ENCODE measurements at regions not wholly inside any gene's neighbourhood (a gene's known extent, or its start where the extent isn't known, plus 50 kb on each side); places are given as distances from the start of the nearest gene placed in this dataset.
"Not testable (repeated sequence)": the region's sequence is repeated elsewhere in the genome, so short reads cannot be mapped to it uniquely, and the experiment has no call there.

DNA sequence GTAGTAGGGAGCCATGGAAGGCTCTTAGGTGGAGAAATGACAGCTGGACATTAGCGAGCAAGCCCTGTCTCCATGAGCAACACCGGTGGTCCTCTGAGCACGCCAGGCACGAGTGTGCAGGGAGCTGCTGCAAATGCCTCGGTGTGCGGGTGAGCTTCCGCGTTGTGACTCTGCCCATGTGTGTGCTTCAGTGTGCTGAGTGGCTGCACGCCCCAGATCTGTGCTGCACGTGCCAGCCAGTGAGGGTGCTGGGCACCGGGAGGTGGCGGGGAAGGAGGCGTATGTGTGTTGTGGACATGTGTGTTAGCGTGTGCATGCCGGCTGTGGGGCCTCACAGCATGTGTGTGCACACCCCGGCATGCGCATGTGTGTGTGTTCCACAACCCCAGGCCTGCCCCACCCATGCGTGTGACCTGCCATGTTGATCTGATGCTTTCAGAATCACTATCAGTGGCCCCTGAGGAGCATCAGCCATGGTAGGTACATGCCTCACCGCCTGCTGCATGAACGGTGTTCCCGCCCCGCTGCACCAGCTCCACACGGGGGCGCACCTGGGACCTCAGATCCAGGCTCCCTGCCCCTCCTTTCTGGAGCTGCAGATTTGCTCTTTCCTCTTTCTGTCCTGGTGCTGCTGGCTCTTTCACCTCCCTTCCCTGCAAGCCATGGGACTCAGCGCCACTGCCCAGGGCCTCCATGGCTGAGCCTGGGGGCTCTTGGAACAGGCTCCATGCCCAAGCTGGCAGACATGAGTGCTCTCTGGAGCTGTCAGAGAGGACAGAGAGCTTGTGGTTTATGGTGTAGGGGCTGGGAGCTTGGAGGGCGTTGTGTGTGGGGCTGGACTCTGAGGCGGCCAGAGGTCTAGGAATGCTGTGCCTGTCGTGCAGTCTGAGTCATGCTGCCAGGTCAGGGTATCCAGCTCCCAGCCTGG is 169.4 kb downstream of the TBC1D2B start:
- Histone ChIP-seq H3K4me3 (ENCODE audit: low read length) (no peak overlapping the region), H3K36me3 (ENCODE audit: insufficient read depth, low read length) (no peaks in the 10 kb centered on the region), H3K4me1 (ENCODE audit: insufficient read depth, low read length) (no peaks in the 10 kb centered on the region), H3K27ac (ENCODE audit: low read depth, low read length) (no peak overlapping the region), H3K27me3 (ENCODE audit: insufficient read depth, low read length) (no peaks in the 10 kb centered on the region), H3K9me3 (ENCODE audit: insufficient read depth, low read depth, low read length) (no peaks in the 10 kb centered on the region), H3K9ac (ENCODE audit: low read depth, low read length) (no peak overlapping the region)
- 68% methylated on average over 28 of the region's 28 CpGs for WGBS

DNA sequence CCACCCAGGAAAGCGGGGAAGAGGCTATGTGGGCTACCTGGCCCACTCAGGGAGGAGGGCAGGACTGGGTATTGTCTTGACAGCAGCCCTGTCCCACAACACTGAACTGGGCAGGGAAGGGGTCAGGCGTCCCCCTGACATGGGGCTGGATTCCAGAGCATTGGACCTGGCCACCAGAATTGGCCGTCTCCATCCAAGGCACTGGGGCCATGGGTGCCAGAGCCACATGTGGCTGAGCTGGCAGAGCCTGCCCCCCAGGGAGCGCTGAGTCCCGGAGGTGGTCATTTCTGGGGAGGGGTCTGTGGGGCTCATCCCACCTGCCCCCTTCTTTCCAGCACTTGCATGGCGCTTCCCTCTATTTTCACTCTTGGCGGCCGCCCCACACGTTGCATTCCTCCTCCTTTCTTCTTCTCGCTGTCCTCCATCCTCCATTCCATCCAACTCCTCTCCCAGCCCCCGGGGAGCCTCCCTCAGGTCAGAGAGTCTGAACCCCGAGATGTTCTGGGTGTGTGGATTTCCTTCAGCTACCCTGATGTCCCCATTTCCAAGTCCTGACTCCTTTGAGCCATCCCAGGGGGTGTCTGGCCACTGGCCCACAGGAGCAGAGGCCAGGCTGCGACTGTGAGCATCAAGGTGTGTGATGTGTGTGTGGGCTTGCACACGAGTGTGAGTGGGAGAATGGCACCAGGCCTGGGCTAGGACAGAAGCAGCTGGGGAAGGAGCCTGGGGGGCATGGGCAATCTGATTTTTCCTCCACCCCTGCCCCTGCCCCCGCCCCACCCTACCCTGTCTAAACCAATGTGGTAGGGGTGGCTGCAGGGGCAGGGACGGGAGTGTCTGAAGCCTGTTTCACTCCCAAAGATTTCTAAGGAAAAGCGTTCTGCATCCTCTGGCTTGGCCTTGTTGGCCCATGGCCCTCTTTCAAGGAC is 171.2 kb downstream of the TBC1D2B start:
- H3K27me3 ChIP-seq (ENCODE audit: insufficient read depth, low read length); H3K4me1 ChIP-seq (ENCODE audit: insufficient read depth, low read length); H3K27ac ChIP-seq (ENCODE audit: low read depth, low read length); H3K4me3 ChIP-seq (ENCODE audit: low read length); H3K36me3 ChIP-seq (ENCODE audit: insufficient read depth, low read length); H3K9ac ChIP-seq (ENCODE audit: low read depth, low read length); H3K9me3 ChIP-seq (ENCODE audit: insufficient read depth, low read depth, low read length): not testable (repeated sequence)
- WGBS: 88% methylated on average over 13 of the region's 17 CpGs

DNA sequence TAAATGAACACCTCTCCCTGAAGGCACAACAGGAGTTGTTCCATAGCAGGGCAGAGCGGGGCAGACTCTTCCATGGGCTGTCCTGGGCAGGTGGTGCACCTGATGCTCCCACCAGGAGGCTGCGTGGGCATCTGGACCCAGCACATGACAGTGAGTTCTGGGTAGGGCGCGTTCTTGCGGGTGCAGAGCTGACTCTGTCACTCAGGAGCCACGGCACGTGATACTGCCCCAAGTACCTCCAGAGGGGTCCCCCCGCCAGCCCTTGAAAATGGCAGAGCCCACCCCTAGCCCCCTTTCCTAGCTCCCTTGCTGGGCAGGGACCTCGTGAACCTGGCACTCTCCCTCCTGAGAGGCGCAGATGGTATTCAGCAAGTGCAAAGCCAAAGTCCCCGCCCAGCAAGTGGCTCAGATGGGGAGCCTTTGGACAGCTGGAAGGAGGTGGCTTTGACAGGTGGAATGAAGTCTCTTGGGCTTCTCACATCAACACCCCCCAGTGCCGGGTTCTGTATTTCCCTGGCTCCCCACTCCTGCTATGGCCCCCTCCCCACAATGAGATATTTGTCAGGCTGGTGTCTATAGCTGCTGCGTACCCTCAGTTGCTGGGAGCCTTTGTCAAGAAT is 172.1 kb downstream of the TBC1D2B start:
- Histone ChIP-seq H3K9ac (ENCODE audit: low read depth, low read length) (no peak overlapping the region), H3K4me1 (ENCODE audit: insufficient read depth, low read length) (no peaks in the 10 kb centered on the region), H3K36me3 (ENCODE audit: insufficient read depth, low read length) (no peaks in the 10 kb centered on the region), H3K27ac (ENCODE audit: low read depth, low read length) (no peak overlapping the region), H3K4me3 (ENCODE audit: low read length) (no peak overlapping the region), H3K9me3 (ENCODE audit: insufficient read depth, low read depth, low read length) (no peaks in the 10 kb centered on the region), H3K27me3 (ENCODE audit: insufficient read depth, low read length) (no peaks in the 10 kb centered on the region)
- 89% methylated on average over 13 of the region's 13 CpGs for WGBS

DNA sequence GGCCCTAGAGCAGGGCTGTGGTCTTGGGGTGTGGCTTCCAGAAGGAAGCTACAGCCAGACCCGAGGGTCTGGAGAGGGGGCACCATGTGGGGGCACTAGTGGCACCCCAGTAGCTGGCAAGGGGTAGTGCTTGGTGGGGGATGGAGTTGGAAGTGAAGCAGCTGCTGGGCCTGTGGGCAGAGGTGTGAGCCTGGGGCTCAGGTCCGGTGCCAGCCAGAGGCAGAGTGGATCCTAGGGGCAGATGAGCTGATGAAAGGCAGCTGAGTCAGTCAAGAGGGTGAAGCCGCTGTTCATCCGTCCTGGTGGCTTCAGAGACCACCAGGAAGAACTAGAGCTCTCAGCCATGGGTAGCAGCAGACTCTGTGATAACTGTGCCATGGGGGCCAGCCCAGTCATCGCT is 172.6 kb downstream of the TBC1D2B start:
- no peaks in the 10 kb centered on the region for H3K4me1 ChIP-seq (ENCODE audit: insufficient read depth, low read length)
- H3K36me3 ChIP-seq (ENCODE audit: insufficient read depth, low read length): no peaks in the 10 kb centered on the region
- H3K27ac ChIP-seq (ENCODE audit: low read depth, low read length): no peak overlapping the region
- no peak overlapping the region for H3K4me3 ChIP-seq (ENCODE audit: low read length)
- H3K9ac ChIP-seq (ENCODE audit: low read depth, low read length): no peak overlapping the region
- no peaks in the 10 kb centered on the region for H3K9me3 ChIP-seq (ENCODE audit: insufficient read depth, low read depth, low read length)
- WGBS: 91% methylated on average over 5 of the region's 5 CpGs
- no peaks in the 10 kb centered on the region for H3K27me3 ChIP-seq (ENCODE audit: insufficient read depth, low read length)

DNA sequence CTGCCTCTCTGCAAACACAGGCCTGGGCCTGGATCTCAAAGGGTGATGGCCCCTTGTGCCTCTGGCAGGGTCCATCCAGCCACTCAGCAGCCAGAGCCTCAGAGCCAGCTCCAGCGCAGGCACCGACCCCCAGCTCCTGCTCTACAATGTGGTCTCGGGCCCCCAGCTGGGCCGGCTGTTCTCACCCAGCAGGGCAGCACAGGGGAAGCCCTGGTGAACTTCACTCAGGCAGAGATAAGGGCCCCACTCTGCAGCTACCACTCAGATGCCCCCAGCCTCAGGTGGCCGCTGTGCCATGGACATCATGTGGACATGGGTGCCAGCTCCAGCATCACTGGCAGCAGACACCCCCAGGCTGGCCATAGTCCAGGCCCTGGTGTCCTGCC is 173.1 kb downstream of the TBC1D2B start:
- H3K9me3 ChIP-seq (ENCODE audit: insufficient read depth, low read depth, low read length): no peaks in the 10 kb centered on the region

DNA sequence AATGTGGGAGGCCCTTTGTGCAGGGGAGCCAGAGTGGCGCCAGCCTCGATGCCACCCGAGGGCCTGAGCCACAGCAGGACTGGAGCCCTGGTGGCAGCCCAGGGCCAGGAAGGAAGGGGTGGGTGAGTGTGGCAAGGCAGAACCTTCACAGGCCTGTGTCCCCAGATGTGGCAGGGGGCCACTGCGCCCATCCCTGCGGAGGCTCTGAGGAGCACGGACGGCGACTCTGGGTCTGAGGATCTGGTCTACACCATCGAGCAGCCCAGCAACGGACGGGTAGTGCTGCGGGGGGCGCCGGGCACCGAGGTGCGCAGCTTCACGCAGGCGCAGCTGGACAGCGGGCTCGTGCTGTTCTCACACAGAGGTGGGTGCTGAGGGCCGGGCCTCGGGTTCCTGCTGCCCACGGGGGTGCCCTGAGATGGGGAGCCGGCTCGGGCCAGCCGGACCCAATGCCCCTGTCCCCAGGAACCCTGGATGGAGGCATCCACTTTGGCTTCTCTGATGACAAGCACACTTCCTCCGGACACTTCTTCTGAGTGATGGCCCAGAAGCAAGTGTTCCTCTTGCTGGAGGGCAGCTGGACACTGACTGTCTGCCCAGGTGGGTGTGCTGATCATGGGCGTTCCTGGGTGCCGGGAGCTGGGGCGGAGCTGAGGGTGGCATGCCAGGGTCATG is 173.6 kb downstream of the TBC1D2B start:
- not testable (repeated sequence) for H3K9me3 ChIP-seq (ENCODE audit: insufficient read depth, low read depth, low read length); H3K4me1 ChIP-seq (ENCODE audit: insufficient read depth, low read length); H3K4me3 ChIP-seq (ENCODE audit: low read length); H3K36me3 ChIP-seq (ENCODE audit: insufficient read depth, low read length); H3K9ac ChIP-seq (ENCODE audit: low read depth, low read length); H3K27ac ChIP-seq (ENCODE audit: low read depth, low read length); H3K27me3 ChIP-seq (ENCODE audit: insufficient read depth, low read length)
- 93% methylated on average over 30 of the region's 30 CpGs for WGBS

More for the DNA sequence above, 173.1 kb downstream of the TBC1D2B start:
- H3K4me3 ChIP-seq (ENCODE audit: low read length): no peak overlapping the region
- no peak overlapping the region for H3K9ac ChIP-seq (ENCODE audit: low read depth, low read length)
- H3K27me3 ChIP-seq (ENCODE audit: insufficient read depth, low read length): no peaks in the 10 kb centered on the region
- H3K36me3 ChIP-seq (ENCODE audit: insufficient read depth, low read length): no peaks in the 10 kb centered on the region
- no peak overlapping the region for H3K27ac ChIP-seq (ENCODE audit: low read depth, low read length)
- 76% methylated on average over 5 of the region's 5 CpGs for WGBS
- H3K4me1 ChIP-seq (ENCODE audit: insufficient read depth, low read length): no peaks in the 10 kb centered on the region

DNA sequence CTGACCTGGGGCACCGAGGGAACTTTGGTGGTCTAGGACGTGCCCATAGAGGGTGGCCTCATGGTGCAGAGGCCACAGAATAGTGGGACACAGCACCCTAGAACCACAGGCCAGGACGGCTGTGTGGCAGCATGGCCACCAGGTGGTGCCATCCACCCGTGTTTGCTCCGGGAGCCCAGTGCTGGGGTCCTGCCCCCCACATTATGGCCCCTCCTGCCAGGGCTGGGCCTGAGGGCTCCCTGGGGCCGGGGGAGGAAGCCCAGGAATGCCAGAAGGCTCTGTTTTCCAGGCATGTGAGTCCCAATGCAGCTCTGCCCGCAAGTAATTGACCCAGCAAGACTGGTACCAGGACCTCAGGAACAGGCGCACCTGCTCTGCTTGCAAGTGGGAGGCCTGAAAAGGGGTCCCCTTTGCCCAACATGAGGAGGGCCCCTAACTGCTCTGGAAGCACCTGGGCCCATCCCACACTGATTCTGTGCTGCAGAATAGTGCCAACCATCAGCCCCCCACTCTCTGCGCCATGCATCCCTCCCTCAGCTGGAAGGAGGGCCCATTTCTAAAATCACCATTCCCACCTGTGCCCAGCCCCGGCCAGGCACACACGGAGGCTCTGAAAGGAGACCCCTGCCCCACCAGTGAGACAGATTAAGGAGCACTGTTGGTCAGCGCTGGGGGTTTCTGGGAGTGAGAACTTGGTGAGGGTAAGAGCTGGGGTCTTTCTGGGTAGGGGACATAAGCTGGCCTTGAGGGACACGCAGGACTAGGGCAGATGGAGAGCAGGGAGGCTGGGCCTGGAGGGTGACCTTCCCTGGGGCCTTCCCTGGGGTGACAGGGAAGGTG is 174.4 kb downstream of the TBC1D2B start:
- not testable (repeated sequence) for H3K4me1 ChIP-seq (ENCODE audit: insufficient read depth, low read length); H3K36me3 ChIP-seq (ENCODE audit: insufficient read depth, low read length); H3K9me3 ChIP-seq (ENCODE audit: insufficient read depth, low read depth, low read length); H3K4me3 ChIP-seq (ENCODE audit: low read length); H3K27ac ChIP-seq (ENCODE audit: low read depth, low read length); H3K27me3 ChIP-seq (ENCODE audit: insufficient read depth, low read length); H3K9ac ChIP-seq (ENCODE audit: low read depth, low read length)
- 69% methylated on average over 13 of the region's 13 CpGs for WGBS

DNA sequence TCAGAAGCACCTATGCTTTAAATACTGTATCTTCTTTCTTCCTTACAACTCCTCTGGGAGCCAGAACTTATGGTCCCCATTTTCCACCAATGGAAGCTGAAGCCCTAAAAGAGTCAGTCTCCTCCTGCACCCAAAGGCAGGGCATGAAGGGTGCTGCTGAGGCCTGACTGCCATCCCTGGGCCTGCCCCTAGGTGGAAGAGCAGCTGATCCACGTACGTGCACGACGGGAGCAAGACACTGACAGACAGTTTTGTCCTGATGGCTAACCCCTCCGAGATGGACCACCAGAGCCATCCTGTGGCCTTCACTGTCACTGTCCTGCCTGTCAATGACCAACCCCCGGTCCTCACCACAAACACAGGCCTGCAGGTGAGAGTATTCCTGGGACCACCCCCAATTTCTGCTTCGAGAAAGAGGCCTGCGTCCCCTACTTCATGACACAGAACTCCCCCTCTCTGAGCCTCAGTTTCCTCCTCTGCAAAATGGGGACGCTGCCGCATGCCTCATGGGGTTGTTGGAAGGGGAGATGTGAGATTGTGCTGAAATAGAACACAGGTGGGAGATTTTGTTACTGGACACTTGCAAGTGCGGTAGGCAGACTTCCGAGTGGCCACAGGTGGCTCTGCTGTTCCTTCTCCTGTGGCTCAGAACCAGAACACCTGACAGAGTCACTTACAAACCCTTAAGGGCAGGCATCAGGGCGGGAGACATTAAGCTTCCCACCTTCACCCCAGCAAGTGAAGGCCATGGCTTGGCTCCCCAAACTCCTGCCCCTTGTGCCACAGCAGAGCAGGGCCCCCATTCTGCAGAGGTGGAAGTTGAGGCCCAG is 175.4 kb downstream of the TBC1D2B start:
- Histone ChIP-seq H3K4me3 (ENCODE audit: low read length) (no peak overlapping the region), H3K9me3 (ENCODE audit: insufficient read depth, low read depth, low read length) (no peaks in the 10 kb centered on the region), H3K9ac (ENCODE audit: low read depth, low read length) (no peak overlapping the region), H3K36me3 (ENCODE audit: insufficient read depth, low read length) (no peaks in the 10 kb centered on the region), H3K27ac (ENCODE audit: low read depth, low read length) (no peak overlapping the region), H3K4me1 (ENCODE audit: insufficient read depth, low read length) (no peaks in the 10 kb centered on the region), H3K27me3 (ENCODE audit: insufficient read depth, low read length) (no peaks in the 10 kb centered on the region)
- WGBS: 82% methylated on average over 13 of the region's 13 CpGs

DNA sequence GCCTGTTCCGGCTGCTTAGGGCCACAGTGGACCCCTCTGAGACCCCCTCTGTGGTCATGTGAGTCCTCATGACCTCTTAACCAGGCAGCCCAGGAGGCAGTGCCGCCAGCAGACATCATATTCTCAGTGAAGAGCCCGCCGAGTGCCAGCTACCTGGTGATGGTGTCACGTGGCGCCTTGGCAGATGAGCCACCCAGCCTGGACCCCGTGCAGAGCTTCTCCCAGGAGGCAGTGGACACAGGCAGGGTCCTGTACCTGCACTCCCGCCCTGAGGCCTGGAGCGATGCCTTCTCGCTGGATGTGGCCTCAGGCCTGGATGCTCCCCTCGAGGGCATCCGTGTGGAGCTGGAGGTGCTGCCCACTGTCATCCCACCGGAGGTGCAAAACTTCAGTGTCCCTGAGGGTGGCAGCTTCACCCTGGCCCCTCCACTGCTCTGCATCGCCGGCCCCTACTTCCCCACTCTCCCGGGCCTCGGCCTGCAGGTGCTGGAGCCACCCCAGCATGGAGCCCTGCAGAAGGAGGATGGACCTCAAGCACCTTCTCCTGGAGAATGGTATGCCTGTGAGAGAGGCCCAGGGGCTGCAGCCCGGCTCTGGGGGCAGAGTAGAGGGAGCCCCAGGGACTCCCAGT is 176.1 kb downstream of the TBC1D2B start:
- WGBS: 93% methylated on average over 18 of the region's 18 CpGs
- no peak overlapping the region for H3K27ac ChIP-seq (ENCODE audit: low read depth, low read length)
- no peak overlapping the region for H3K9ac ChIP-seq (ENCODE audit: low read depth, low read length)
- H3K4me3 ChIP-seq (ENCODE audit: low read length): no peak overlapping the region
- no peaks in the 10 kb centered on the region for H3K36me3 ChIP-seq (ENCODE audit: insufficient read depth, low read length)
- H3K4me1 ChIP-seq (ENCODE audit: insufficient read depth, low read length): no peaks in the 10 kb centered on the region
- H3K27me3 ChIP-seq (ENCODE audit: insufficient read depth, low read length): no peaks in the 10 kb centered on the region
- H3K9me3 ChIP-seq (ENCODE audit: insufficient read depth, low read depth, low read length): no peaks in the 10 kb centered on the region
